Activated naive CD8-positive, alpha-beta T cell treated with anti-CD3 and anti-CD28 coated beads, Interleukin-2, amount 50 U/mL, for 24 hours (primary cell): ENCODE measurements at regions not wholly inside any gene's neighbourhood (a gene's known extent, or its start where the extent isn't known, plus 50 kb on each side); places are given as distances from the start of the nearest gene placed in this dataset.

Source experiments
- ATAC-seq: fragments of 150-1000 bp; cut with Tn5 transposase; one replicate; pipeline ENCODE4 v1.10.0; 2021
- DNase-seq: peaks from one replicate; pipeline ENCODE4 v3.0.0; 2021
- H3K27ac Mint-ChIP-seq: one replicate; pipeline ENCODE4 v1.8.0; 2021; ENCODE audit warnings: mild to moderate bottlenecking, mixed read lengths
- H3K27me3 Mint-ChIP-seq: one replicate; pipeline ENCODE4 v1.8.0; 2021; ENCODE audit warnings: mixed read lengths
- H3K36me3 Mint-ChIP-seq: one replicate; pipeline ENCODE4 v1.8.0; 2021; ENCODE audit warnings: low read depth, mixed read lengths
- H3K4me1 Mint-ChIP-seq: one replicate; pipeline ENCODE4 v1.8.0; 2021; ENCODE audit warnings: mixed read lengths
- H3K4me3 Mint-ChIP-seq: one replicate; pipeline ENCODE4 v1.8.0; 2021; ENCODE audit warnings: mild to moderate bottlenecking, moderate library complexity, mixed read lengths
- H3K9me3 Mint-ChIP-seq: one replicate; pipeline ENCODE4 v1.8.0; 2021; ENCODE audit warnings: mixed read lengths

DNA sequence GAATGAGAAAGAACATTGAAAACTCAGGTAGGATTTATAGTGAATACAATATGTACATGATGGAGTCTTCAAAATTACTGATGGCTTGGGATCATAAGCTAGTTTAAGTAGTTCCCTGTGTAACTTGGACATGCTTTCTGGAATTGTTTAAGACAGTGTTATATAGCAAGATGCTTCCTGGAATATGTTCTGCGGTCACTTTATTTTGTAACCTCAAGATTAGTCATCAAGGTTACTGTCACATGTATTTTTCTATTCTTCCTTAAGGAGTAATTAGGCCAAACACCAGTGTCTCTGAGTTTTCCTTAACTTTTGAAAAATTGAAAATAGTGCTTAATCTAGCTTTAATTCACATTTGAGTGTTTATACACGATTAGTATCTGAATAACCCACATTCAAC is 760.3 kb upstream of the ARRDC4 start:
- Mint-ChIP-seq H3K27me3 (no peaks in the 10 kb centered on the region), H3K4me3 (no peak overlapping the region), H3K27ac (no peak overlapping the region), H3K9me3 (no peaks in the 10 kb centered on the region), H3K36me3 (no peaks in the 10 kb centered on the region), H3K4me1 (no peaks in the 10 kb centered on the region)
- ATAC-seq (no peak), DNase-seq (no peak)

DNA sequence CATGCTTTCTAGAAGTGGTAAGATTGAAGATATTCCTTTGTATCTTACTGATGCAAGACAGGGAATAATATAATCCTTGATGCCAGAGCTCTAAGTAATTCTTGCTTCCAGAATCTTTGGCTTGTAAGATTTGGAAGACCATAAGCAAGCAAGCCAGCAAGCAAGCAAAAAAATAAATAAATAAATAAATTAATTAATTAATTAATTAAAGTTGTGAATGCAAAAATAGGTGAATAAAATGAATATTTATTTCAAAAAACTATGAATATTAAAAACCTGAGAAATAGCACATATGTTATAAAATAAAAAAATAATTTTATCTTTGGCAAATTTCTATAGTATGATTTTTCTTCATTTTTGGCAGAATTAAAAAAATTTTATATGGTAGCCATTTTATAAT is 750.2 kb upstream of the ARRDC4 start:
- no peak for DNase-seq
- Mint-ChIP-seq H3K4me1 (no peaks in the 10 kb centered on the region), H3K4me3 (no peak overlapping the region), H3K36me3 (no peaks in the 10 kb centered on the region), H3K27ac (no peak overlapping the region), H3K27me3 (no peaks in the 10 kb centered on the region), H3K9me3 (no peaks in the 10 kb centered on the region)
- no peak for ATAC-seq

DNA sequence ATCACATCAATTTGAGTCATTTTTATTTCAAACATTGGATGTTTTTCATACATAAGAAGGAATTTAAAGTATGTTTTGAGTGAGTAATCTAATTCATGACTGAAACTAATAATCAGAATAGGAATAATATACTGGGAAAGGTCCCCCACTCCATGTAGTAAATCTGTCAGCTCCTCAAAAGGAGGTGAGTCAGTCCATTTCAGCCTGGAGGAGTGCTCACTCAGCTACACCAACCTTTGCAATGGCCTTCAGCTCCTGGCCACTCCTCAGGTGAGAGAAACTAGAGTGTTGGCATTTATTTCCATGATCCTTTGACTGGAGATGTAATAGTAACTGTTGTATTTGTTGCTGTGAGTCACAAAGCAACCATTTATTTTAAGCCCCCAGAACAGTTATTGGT is 744.9 kb upstream of the ARRDC4 start:
- ATAC-seq (no peak), DNase-seq (no peak)
- no peaks in the 10 kb centered on the region for H3K4me1 Mint-ChIP-seq
- H3K27me3 Mint-ChIP-seq: no peaks in the 10 kb centered on the region
- H3K36me3 Mint-ChIP-seq: no peaks in the 10 kb centered on the region
- no peak overlapping the region for H3K4me3 Mint-ChIP-seq
- no peak overlapping the region for H3K27ac Mint-ChIP-seq
- H3K9me3 Mint-ChIP-seq: no peaks in the 10 kb centered on the region

DNA sequence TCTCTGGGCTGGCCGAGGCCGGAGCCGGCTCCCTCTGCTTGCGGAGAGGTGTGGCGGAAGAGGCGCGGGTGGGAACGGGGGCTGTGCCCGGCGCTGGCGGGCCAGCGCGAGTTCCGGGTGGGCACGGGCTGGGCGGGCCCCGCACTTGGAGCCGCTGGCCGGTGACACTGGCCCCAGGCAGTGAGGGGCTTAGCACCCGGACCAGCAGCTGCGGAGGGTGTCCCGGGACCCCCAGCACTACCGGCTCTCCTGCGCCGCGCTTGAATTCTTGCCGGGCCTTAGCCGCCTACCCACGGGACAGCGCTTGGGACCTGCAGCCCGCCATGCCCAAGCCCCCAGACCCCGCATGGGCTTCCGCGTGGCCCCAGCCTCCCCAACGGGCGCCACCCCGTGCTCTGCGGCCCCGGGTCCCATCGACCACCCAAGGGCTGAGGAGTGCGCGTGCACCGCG is 736.3 kb upstream of the ARRDC4 start:
- Mint-ChIP-seq H3K27me3 (no peaks in the 10 kb centered on the region), H3K36me3 (no peaks in the 10 kb centered on the region), H3K4me3 (no peak overlapping the region), H3K27ac (no peak overlapping the region), H3K4me1 (no peaks in the 10 kb centered on the region), H3K9me3 (no peaks in the 10 kb centered on the region)
- DNase-seq (no peak), ATAC-seq (no peak)

DNA sequence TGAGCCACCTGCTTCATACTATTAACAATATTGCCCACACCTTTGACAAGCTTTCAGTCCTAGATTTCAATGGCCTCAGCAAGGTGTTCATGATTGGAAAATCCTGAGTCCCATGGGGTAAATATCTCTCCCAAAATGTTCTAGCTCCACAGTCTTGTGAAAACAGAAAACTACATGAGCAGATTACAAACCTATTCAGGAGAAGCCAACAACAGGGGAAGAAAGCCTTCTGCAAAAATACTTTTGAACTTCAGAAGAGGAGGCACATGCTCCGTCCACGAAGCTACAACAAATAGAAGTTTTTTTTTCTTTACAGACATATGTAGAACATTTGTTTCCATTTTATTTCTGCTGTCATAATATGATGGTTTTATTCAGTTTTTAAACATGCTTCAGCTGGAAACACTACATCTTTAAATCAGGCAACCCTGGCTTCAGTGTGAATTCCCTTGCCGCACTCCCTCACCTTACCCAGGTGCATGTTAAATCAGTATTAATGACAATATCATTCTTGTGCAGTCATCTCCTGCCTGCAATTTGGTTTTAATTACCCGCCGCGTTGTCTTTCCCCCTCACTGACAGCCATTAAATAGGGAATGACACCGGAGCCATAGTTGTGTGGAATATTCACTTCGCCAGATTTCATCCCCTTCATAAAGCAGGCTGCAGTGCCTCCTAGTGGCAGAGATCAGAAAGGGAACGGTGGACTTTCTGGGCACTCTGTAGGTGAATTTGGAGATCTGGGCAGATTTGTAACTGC is 725.5 kb upstream of the ARRDC4 start:
- Mint-ChIP-seq H3K27ac (no peak overlapping the region), H3K36me3 (no peaks in the 10 kb centered on the region), H3K4me1 (no peaks in the 10 kb centered on the region), H3K9me3 (no peaks in the 10 kb centered on the region), H3K4me3 (no peak overlapping the region), H3K27me3 (peaks cover 3% of the 10 kb centered on the region)
- ATAC-seq (no peak), DNase-seq (peak; percentile 31)

DNA sequence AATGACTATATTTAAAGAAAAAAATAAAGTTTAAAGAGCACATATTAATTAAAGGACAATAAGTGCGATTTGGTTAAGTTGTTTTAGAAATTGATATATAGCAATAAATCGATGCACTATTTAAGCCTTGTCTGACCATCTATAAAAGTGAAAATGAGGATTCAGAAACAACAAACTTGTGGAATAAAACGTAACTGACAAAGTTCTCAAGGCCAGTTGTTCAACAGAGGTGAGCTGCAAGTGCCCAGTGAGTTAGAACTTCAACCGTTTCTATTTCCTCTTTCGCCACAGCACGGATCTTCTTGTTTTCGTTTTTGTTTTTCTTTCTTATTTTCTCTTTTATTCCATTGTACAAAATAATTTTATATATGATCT is 724.9 kb upstream of the ARRDC4 start:
- no peak overlapping the region for H3K4me3 Mint-ChIP-seq
- ATAC-seq (no peak), DNase-seq (no peak)
- no peaks in the 10 kb centered on the region for H3K4me1 Mint-ChIP-seq
- peaks cover 3% of the 10 kb centered on the region for H3K27me3 Mint-ChIP-seq
- H3K9me3 Mint-ChIP-seq: no peaks in the 10 kb centered on the region
- no peaks in the 10 kb centered on the region for H3K36me3 Mint-ChIP-seq
- H3K27ac Mint-ChIP-seq: no peak overlapping the region

DNA sequence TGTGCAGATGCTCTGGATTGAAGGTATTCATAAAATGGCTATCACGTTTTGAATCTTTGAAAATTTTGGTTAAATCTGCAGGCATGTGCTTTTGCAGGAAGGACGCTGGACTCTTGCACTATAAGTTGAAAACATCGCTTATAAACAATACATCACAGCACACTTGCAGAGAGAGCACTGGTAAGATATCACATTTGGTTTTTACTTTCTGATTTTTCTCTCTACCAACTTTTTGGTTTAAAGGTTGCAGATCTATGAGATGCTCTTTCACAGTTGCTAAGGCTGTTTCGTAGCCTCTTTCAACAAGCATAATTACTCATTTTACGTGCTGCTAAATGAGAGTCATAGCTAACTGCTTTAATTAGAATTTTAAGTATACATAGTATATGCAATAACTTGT is 724.4 kb upstream of the ARRDC4 start:
- peaks cover 3% of the 10 kb centered on the region for H3K27me3 Mint-ChIP-seq
- H3K36me3 Mint-ChIP-seq: no peaks in the 10 kb centered on the region
- ATAC-seq (no peak), DNase-seq (no peak)
- no peaks in the 10 kb centered on the region for H3K9me3 Mint-ChIP-seq
- H3K4me1 Mint-ChIP-seq: no peaks in the 10 kb centered on the region
- H3K4me3 Mint-ChIP-seq: no peak overlapping the region
- no peak overlapping the region for H3K27ac Mint-ChIP-seq

DNA sequence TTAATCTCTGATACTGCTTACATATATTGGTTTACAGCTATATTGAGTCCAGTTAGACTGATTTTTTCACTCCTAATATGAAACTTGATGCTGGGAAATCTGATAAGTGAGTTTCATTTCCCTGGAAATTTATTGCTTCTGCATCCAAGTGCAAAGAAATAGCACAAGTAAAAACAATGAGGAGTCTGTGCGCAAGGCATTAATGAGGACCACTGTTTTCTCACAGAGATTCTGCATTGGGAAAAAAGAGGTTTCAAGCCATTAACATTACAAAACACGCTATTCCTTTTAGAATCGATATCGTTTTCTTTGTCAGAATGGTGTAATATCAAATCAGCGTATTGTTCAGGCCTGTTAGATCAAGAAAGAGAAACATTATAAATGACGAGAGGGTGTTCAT is 723.3 kb upstream of the ARRDC4 start:
- H3K27ac Mint-ChIP-seq: no peak overlapping the region
- H3K9me3 Mint-ChIP-seq: no peaks in the 10 kb centered on the region
- H3K36me3 Mint-ChIP-seq: no peaks in the 10 kb centered on the region
- DNase-seq: no peak
- peaks cover 3% of the 10 kb centered on the region for H3K27me3 Mint-ChIP-seq
- no peaks in the 10 kb centered on the region for H3K4me1 Mint-ChIP-seq
- ATAC-seq: no peak
- H3K4me3 Mint-ChIP-seq: no peak overlapping the region

DNA sequence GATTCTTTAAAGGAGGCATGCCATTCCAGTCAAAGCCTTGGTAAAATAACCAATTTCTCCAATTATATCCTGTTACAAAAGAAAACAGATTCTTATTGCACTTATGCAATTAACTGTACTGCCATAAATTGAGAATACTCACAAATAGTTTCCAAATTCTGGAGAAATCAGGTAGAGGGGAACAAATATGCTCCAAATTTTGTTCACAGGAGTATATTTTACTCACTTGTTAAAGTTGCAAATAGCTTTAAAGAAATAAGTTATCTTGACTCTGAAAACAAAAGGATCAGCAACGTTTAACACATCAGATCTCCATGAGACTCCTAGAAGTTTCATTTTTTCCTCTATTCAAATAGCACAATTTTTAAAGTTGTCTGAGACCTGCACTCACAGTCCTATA is 712.1 kb upstream of the ARRDC4 start:
- H3K27ac Mint-ChIP-seq: no peak overlapping the region
- ATAC-seq: no peak
- H3K36me3 Mint-ChIP-seq: no peaks in the 10 kb centered on the region
- no peaks in the 10 kb centered on the region for H3K27me3 Mint-ChIP-seq
- DNase-seq: no peak
- H3K4me1 Mint-ChIP-seq: no peaks in the 10 kb centered on the region
- peaks cover 15% of the 10 kb centered on the region for H3K9me3 Mint-ChIP-seq
- no peak overlapping the region for H3K4me3 Mint-ChIP-seq

DNA sequence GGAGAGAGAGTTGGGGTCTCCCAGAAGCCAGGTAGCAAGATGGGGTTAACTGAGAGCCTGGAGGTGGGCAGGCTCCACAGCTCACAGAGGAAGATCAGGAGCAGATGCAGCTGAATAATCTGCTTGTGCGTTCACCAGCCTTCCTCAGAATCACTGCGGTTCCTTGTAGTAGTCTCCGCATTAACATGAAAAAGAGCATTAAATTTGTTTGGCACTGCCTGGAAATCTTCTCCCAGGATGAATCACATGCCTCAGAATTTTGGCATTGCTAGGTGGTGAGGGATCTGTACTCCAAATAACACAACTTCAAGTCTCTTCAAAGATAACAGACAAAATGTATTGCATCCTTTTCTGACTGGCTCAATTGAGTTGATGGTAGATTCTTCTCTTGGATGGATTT is 700.6 kb upstream of the ARRDC4 start:
- H3K9me3 Mint-ChIP-seq: peaks cover 8% of the 10 kb centered on the region
- DNase-seq (no peak), ATAC-seq (no peak)
- no peak overlapping the region for H3K27ac Mint-ChIP-seq
- no peaks in the 10 kb centered on the region for H3K27me3 Mint-ChIP-seq
- H3K4me3 Mint-ChIP-seq: no peak overlapping the region
- no peaks in the 10 kb centered on the region for H3K36me3 Mint-ChIP-seq
- H3K4me1 Mint-ChIP-seq: no peaks in the 10 kb centered on the region

DNA sequence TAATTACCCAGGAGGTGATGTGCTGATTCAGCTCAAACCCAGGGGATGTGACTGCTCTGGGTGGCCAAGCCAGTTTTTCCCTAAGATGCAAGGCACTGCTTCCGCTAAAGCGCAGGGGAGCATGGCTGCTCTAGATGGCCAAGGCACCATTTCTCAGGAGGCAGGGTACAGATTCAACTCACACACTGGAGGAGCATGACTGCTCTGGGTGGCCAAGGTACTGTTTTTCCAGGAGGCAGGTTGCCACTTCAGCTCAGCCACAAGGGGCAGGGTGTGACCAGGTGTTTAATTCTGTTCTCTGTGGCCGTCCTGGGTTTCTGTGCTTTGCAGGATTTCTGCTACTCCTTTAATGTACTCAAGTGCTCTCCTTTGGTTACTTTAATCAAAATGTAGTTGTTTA is 659.3 kb upstream of the ARRDC4 start:
- Mint-ChIP-seq H3K9me3 (peaks cover 5% of the 10 kb centered on the region), H3K27me3 (no peaks in the 10 kb centered on the region), H3K36me3 (no peaks in the 10 kb centered on the region), H3K4me1 (no peaks in the 10 kb centered on the region), H3K4me3 (no peak overlapping the region), H3K27ac (no peak overlapping the region)
- ATAC-seq (no peak), DNase-seq (no peak)

DNA sequence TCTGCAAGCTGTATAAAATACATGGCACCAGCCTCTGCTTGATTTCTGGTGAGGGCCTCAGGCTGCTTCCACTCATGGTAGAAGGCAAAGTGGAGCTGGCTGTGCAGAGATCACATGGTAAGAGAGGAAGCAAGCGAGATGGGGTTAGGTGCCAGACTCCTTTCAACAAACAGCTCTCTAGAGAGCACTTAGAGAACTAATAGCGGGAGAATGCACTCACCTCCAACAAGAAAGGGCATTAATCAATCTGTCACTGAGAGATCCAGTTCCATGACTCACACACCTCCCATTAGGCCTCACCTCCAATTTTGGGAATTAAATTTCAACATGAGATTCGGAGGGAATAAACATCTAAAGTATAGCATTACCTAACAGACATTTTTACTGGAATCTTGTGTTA is 644.1 kb upstream of the ARRDC4 start:
- H3K36me3 Mint-ChIP-seq: no peaks in the 10 kb centered on the region
- DNase-seq (no peak), ATAC-seq (no peak)
- no peaks in the 10 kb centered on the region for H3K4me1 Mint-ChIP-seq
- H3K27ac Mint-ChIP-seq: no peak overlapping the region
- H3K4me3 Mint-ChIP-seq: no peak overlapping the region
- no peaks in the 10 kb centered on the region for H3K27me3 Mint-ChIP-seq
- peaks cover 13% of the 10 kb centered on the region for H3K9me3 Mint-ChIP-seq

DNA sequence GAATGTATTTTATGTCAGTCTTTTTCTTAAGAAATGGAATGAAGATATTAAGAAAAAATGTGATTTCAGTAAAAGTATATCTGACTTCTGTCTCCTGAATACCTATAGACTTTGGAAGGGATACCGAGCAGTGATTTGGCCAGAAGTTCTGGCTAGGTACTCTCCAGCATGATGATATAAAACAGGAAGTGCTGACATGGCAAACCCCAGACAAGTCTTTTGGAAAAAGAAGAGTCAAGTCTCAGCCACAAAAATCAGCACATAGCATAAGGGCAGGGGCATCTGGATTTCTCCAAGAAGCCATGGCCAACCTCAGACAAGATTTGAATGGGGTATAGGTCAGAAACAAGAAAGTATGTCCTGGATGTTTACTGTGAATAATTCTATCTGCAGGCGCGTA is 643.3 kb upstream of the ARRDC4 start:
- Mint-ChIP-seq H3K27me3 (no peaks in the 10 kb centered on the region), H3K4me3 (no peak overlapping the region), H3K9me3 (peaks cover 13% of the 10 kb centered on the region), H3K27ac (no peak overlapping the region), H3K4me1 (no peaks in the 10 kb centered on the region), H3K36me3 (no peaks in the 10 kb centered on the region)
- no peak for DNase-seq
- no peak for ATAC-seq

DNA sequence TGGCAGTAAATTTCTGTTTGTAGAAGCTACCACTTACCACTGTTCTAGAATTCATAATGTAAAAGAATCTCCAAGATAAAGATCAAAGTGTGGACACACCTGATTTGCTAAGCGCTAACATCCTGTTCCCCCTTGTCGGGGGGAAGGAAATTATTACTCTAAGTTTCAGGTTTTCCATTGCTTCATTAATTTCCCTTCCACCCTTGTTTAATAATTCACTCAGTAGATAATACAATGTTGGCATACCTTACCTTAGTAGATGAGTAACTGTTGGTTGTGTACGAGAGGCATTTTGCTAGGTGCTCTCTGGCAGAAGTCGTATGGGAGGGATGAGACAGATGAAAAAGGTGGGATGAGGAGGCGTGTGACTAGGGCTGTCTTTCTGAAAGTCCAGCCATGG is 641.2 kb upstream of the ARRDC4 start:
- H3K36me3 Mint-ChIP-seq: no peaks in the 10 kb centered on the region
- H3K4me1 Mint-ChIP-seq: no peaks in the 10 kb centered on the region
- no peak overlapping the region for H3K27ac Mint-ChIP-seq
- H3K9me3 Mint-ChIP-seq: peaks cover 13% of the 10 kb centered on the region
- DNase-seq: no peak
- no peak for ATAC-seq
- H3K4me3 Mint-ChIP-seq: no peak overlapping the region
- no peaks in the 10 kb centered on the region for H3K27me3 Mint-ChIP-seq

DNA sequence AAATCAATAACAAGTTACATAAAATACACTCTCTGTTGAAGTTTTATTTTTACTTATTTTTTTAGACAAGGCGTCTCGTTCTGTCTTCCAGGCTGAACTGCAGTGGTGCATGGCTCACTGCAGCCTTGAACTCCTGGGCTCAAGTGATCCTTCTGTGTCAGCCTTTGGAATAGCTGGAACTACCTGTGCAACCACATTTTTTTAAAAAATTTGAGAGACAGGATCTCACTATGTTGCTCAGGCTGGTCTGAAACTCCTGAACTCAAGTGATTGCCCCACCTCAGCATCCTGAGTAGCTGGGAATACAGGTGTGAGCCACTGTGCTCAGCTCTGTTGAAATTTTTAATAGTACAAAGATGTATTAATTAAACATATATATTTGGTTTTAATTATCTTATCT is 614.3 kb upstream of the ARRDC4 start:
- ATAC-seq (no peak), DNase-seq (no peak)
- Mint-ChIP-seq H3K4me1 (no peaks in the 10 kb centered on the region), H3K27ac (no peak overlapping the region), H3K9me3 (peaks cover 4% of the 10 kb centered on the region), H3K4me3 (no peak overlapping the region), H3K36me3 (no peaks in the 10 kb centered on the region), H3K27me3 (no peaks in the 10 kb centered on the region)

DNA sequence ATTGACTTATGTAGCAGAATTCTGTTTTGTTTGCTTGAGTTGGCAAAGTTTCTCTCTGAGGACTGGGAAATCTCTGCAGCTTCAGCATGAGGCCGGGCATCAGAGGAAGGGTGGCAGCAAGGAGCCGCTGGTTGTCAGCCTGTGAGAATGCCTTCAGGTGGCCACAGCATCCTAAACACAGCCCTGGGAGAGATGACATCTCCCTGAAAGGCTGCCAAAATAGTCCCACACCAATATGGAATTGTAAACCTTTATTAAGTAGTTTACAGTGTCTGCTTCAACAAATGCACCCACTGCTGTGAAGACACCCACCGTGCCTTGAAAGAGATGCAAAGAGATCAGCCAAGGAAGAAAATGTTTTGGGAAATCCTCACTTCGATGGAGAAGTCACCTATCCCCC is 609.7 kb upstream of the ARRDC4 start:
- no peak overlapping the region for H3K27ac Mint-ChIP-seq
- no peak for DNase-seq
- no peaks in the 10 kb centered on the region for H3K27me3 Mint-ChIP-seq
- H3K36me3 Mint-ChIP-seq: no peaks in the 10 kb centered on the region
- H3K4me1 Mint-ChIP-seq: no peaks in the 10 kb centered on the region
- no peak overlapping the region for H3K4me3 Mint-ChIP-seq
- ATAC-seq: no peak
- peaks cover 8% of the 10 kb centered on the region for H3K9me3 Mint-ChIP-seq
